Natural killer cell (primary cell): ENCODE measurements at regions not wholly inside any gene's neighbourhood (a gene's known extent, or its start where the extent isn't known, plus 50 kb on each side); places are given as distances from the start of the nearest gene placed in this dataset.

Source experiments
- ATAC-seq, 3 donors: fragments of 150-1000 bp in 2 of 3; fragments of 200-7000 bp in 1 of 3; cut with Tn5 transposase; 1 replicate in 1 of 3; 2 replicates in 2 of 3; pipeline ENCODE4 v1.10.0; 2021; ENCODE audit warnings: mild to moderate bottlenecking in 2 of 3, moderate library complexity in 2 of 3
- DNase-seq, 2 donors: peaks; one replicate each; pipeline versions ENCODE4 v3.0.0 to v3.0.0-alpha.2; 2013 to 2021; ENCODE audit warnings: mixed read lengths in 1 of 2
- H3K27ac ChIP-seq: one replicate; pipeline ENCODE4 v1.5.1; 2013; ENCODE audit warnings: mild to moderate bottlenecking, low read length
- H3K27me3 ChIP-seq: one replicate; pipeline ENCODE4 v1.6.1; 2013; ENCODE audit warnings: low read length; ENCODE audit not compliant: control insufficient read depth, insufficient read depth
- H3K36me3 ChIP-seq: one replicate; pipeline ENCODE4 v1.6.1; 2013; ENCODE audit warnings: low read length; ENCODE audit not compliant: control insufficient read depth, insufficient read depth
- H3K4me1 ChIP-seq: one replicate; pipeline ENCODE4 v1.6.1; 2013; ENCODE audit warnings: low read length; ENCODE audit not compliant: control insufficient read depth, insufficient read depth
- H3K4me3 ChIP-seq: one replicate; pipeline ENCODE4 v1.5.1; 2013; ENCODE audit warnings: low read length
- H3K9me3 ChIP-seq: one replicate; pipeline ENCODE4 v1.6.1; 2013; ENCODE audit warnings: low read length; ENCODE audit not compliant: control insufficient read depth, insufficient read depth
- H3K27ac Mint-ChIP-seq, 2 donors: one replicate each; pipeline ENCODE4 v1.8.0; 2022; ENCODE audit warnings: mild to moderate bottlenecking in 2 of 2, mixed read lengths in 2 of 2, moderate library complexity in 1 of 2
- H3K27me3 Mint-ChIP-seq, 2 donors: one replicate each; pipeline ENCODE4 v1.8.0; 2022; ENCODE audit warnings: low read depth in 2 of 2, mixed read lengths in 2 of 2
- H3K36me3 Mint-ChIP-seq: one replicate; pipeline ENCODE4 v1.8.0; 2022; ENCODE audit warnings: mixed read lengths
- H3K4me1 Mint-ChIP-seq, 2 donors: one replicate each; pipeline ENCODE4 v1.8.0; 2022; ENCODE audit warnings: mixed read lengths in 2 of 2
- H3K4me3 Mint-ChIP-seq: one replicate; pipeline ENCODE4 v1.8.0; 2022; ENCODE audit warnings: mild to moderate bottlenecking, moderate library complexity, mixed read lengths
- H3K9me3 Mint-ChIP-seq, 2 donors: one replicate each; pipeline ENCODE4 v1.8.0; 2022; ENCODE audit warnings: mixed read lengths in 2 of 2
- CTCF ChIP-seq: fragments of 200-600 bp; IDR thresholded peaks from one replicate; pipeline ENCODE4 v1.8.0; 2022; ENCODE audit warnings: antibody characterized with exemption
- whole genome bisulfite sequencing: methylation state at CpG from one replicate; pipeline ENCODE4 v1.1.7; 2013; ENCODE audit warnings: missing lambda C conversion rate; ENCODE audit not compliant: insufficient coverage; 5-methylcytosine and 5-hydroxymethylcytosine counted together
- intact Hi-C: fragments of 100-400 bp; cut with micrococcal nuclease; formaldehyde crosslinking; loops from one replicate; pipeline ENCODE4 v1.14.2; 2022

GRCh38 chr3:118504906-118505305 is 529.7 kb downstream of the IGSF11 start:
- Mint-ChIP-seq H3K4me1 (no peaks in the 10 kb centered on the region), H3K4me3 (no peak overlapping the region), H3K27ac (no peak overlapping the region), H3K9me3 (peaks cover 6 to 10% of the 10 kb centered on the region in 2 donors), H3K27me3 (no peaks in the 10 kb centered on the region), H3K36me3 (no peaks in the 10 kb centered on the region)
- no peak overlapping the region for H3K27ac ChIP-seq
- H3K36me3 ChIP-seq: no peaks in the 10 kb centered on the region
- no peaks in the 10 kb centered on the region for H3K27me3 ChIP-seq
- intact Hi-C loops: no loop called here
- WGBS: 89% methylated on average over 1 of the region's 1 CpG
- no peak for TF ChIP-seq CTCF
- DNase-seq (no peak), ATAC-seq (no peak)
- H3K4me1 ChIP-seq: no peaks in the 10 kb centered on the region
- no peak overlapping the region for H3K4me3 ChIP-seq
- H3K9me3 ChIP-seq: no peaks in the 10 kb centered on the region

- 63% methylated on average over 1 of the region's 2 CpGs for WGBS
- no peak for TF ChIP-seq CTCF
- Histone ChIP-seq H3K9me3 (no peaks in the 10 kb centered on the region), H3K27me3 (no peaks in the 10 kb centered on the region), H3K27ac (no peak overlapping the region), H3K4me1 (no peaks in the 10 kb centered on the region), H3K4me3 (no peak overlapping the region), H3K36me3 (no peaks in the 10 kb centered on the region)
- H3K4me3 Mint-ChIP-seq: no peak overlapping the region
- intact Hi-C loops: no loop called here
- H3K9me3 Mint-ChIP-seq: peaks cover 12 to 14% of the 10 kb centered on the region in 2 donors
- no peaks in the 10 kb centered on the region for H3K27me3 Mint-ChIP-seq
- no peak overlapping the region for H3K27ac Mint-ChIP-seq
- H3K36me3 Mint-ChIP-seq: no peaks in the 10 kb centered on the region
- no peak for DNase-seq
- no peaks in the 10 kb centered on the region for H3K4me1 Mint-ChIP-seq
- ATAC-seq: no peak
These were observed 528.9 kb downstream of the IGSF11 start for GRCh38 chr3:118505784-118506183.

- no peaks in the 10 kb centered on the region for H3K36me3 ChIP-seq
- Mint-ChIP-seq H3K27ac (no peak overlapping the region), H3K4me3 (no peak overlapping the region), H3K36me3 (no peaks in the 10 kb centered on the region), H3K27me3 (no peaks in the 10 kb centered on the region), H3K9me3 (peaks cover 16 to 22% of the 10 kb centered on the region in 2 donors), H3K4me1 (no peaks in the 10 kb centered on the region)
- H3K9me3 ChIP-seq: peaks cover 2% of the 10 kb centered on the region
- DNase-seq (no peak), ATAC-seq (no peak)
- H3K27me3 ChIP-seq: no peaks in the 10 kb centered on the region
- intact Hi-C loops: no loop called here
- H3K4me1 ChIP-seq: no peaks in the 10 kb centered on the region
- TF ChIP-seq CTCF: no peak
- H3K27ac ChIP-seq: no peak overlapping the region
- H3K4me3 ChIP-seq: no peak overlapping the region
These were observed 523.2 kb downstream of the IGSF11 start for GRCh38 chr3:118511402-118511801.

GRCh38 chr3:118512301-118512700 is 522.3 kb downstream of the IGSF11 start:
- WGBS: 75% methylated on average over 1 of the region's 2 CpGs

More at GRCh38 chr3:118512301-118512700, 522.3 kb downstream of the IGSF11 start:
- H3K36me3 Mint-ChIP-seq: no peaks in the 10 kb centered on the region
- DNase-seq: no peak
- TF ChIP-seq CTCF: no peak
- H3K27me3 Mint-ChIP-seq: no peaks in the 10 kb centered on the region
- no peak overlapping the region for H3K4me3 Mint-ChIP-seq
- Histone ChIP-seq H3K27me3 (no peaks in the 10 kb centered on the region), H3K4me1 (no peaks in the 10 kb centered on the region), H3K9me3 (peaks cover 4% of the 10 kb centered on the region), H3K36me3 (no peaks in the 10 kb centered on the region), H3K27ac (no peak overlapping the region), H3K4me3 (no peak overlapping the region)
- intact Hi-C loops: no loop called here
- no peaks in the 10 kb centered on the region for H3K4me1 Mint-ChIP-seq
- no peak overlapping the region for H3K27ac Mint-ChIP-seq
- no peak for ATAC-seq
- peaks cover 16 to 18% of the 10 kb centered on the region in 2 donors for H3K9me3 Mint-ChIP-seq
